DMS153 treated with DMSO at 0.1 percent for 48 hours (cell line): ENCODE measurements at regions not wholly inside any gene's neighbourhood (a gene's known extent, or its start where the extent isn't known, plus 50 kb on each side); places are given as distances from the start of the nearest gene placed in this dataset.
A peak's percentile ranks its signal among the peaks of the same experiment; 100 is the strongest.
"Not testable (repeated sequence)": the region's sequence is repeated elsewhere in the genome, so short reads cannot be mapped to it uniquely, and the experiment has no call there.

Experiments used
- DNase-seq: peaks from one replicate; lab custom pipeline; 2025; ENCODE audit not compliant: unreplicated experiment; lab: John Stamatoyannopoulos, UW

DNA sequence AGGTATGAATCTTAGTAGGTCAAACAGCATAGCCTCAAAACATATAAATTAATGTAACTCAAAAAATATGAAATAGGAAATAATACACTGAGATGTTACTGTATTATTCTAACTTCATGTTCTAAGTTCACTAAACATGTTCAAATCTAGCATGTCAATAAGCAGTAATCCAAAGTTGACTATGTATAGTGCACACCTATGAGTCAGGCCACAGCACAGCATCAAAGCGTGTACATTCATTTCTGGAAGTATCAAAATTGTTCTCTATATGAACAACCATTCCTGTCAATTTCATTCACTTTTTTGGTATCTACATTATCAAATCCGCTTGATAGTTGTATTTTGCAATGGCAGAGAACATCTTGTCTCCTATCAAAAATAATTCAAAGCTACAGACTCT, 418.9 kb upstream of the POM121L12 start:
- DNase-seq, result no peak

DNA sequence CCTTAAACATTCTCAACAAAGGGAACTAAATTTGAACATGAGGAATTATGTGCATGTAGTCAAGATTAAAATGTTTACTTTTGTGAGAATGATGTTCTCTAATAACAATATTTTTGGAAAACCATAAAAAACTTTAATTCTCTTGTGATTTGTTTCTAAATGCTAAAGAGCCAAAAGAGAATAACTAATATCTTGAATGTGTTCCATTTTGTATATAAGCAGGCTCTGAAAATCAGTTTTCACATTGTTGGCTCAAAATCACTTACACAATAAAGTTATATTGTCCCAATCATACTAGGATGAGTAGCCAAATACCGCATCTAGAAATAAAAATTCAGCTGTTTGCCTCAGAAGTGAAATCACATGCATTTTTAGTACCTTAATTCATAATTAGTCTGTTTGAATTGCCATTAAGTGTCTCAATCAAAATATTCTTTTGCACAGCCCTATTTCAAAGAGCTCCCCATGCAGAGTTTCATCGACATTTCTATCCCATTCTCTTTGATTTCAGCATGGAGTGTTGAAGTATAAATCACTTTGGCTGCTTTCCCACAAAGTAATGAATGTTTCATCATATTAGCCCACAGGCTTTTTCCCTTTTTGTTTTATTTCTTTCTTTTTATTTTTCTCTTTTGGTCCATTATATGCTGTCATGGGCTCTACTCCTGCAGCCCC, 420.3 kb upstream of the POM121L12 start:
- DNase-seq, result no peak

DNA sequence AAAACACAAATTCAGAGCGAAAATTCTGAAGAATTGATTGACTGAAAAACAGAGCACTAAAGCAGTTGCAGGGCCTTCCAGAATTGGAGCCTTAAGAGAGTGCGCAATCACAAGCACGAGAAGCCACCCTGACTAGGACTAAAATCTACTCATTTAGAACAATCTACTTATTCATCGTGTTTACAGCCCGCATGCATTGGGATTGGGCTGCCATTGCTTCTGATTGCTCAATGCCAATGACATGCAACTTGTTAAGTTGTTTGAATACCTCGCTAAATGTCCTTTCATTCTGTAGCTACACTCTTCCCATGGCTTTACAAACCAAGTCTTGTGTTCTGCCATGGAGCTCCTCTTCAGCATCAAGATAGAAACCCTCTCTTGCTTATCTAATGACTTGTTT, 425.9 kb upstream of the POM121L12 start:
- DNase-seq, result no peak

DNA sequence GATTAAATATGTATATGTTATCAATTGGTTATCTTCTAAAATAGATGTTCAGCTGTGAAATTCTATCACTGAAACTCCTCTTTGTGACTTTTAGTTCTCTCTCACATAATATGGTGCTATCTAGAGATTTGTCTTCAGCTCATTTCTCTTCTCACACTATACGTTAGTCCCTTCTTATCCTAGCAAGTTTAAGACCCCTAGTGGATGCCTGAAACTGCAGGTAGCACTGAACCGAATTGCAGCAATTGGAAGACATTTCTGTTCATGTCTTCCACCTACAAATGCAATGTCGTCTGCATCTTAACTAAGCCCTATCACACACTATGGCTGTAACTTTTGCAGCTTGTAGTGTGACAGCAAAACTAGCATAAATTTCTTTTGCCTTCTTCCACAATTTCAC, 442.7 kb upstream of the POM121L12 start:
- no peak for DNase-seq

DNA sequence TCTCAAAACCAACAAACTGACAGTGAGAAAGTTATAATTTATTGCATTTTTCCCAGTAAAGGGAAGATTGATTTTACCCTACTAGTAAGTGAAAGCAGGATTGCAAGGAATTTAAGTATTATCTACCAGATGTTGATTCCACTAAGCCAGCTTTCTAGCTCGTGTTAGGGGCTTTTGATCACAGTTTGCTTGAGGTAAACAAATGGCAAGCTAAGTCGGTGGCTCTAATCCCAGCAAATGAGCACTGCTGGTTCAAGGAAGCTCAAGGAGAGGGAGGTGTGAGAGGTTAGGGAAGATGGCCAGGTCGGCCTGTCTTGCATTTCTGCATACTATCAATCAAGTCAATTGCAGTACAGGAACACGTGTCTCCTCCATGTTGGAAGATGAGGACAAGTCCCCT, 448.7 kb upstream of the POM121L12 start:
- DNase-seq, result no peak

DNA sequence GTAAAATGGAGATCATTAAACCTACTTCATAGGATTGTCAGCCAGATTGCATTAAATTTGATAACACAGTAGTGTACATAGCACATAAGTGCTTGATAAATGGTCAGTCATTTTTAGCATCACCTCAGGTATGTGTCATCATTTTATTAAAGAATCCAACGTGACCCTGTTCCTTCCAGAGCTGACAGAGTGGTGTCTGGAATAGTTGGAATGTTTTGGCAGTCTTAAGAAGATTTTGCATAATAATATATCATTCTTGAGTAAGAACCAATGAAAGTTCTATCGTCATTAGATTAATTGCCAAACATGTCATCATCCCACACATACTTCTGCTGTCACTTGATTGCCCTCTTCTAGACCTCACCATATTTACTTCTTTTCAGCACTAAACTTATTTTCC, 451.4 kb upstream of the POM121L12 start:
- no peak for DNase-seq

DNA sequence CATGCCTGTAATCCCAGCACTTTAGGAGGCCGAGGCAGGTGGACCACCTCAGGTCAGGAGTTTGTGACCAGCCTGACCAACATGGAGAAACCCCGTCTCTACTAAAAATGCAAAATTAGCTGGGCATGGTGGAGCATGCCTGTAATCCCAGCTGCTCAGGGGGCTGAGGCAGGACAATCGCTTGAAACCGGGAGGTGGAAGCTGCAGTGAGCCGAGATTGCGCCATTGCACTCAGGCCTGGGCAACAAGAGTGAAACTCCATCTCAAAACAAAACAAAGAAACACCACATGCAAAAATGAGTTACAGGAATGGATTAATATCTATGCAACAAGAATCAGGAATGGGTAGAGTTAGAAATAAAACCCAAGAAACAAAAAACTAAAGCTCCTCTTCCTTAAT, 462.3 kb upstream of the POM121L12 start:
- DNase-seq, result not testable (repeated sequence)

DNA sequence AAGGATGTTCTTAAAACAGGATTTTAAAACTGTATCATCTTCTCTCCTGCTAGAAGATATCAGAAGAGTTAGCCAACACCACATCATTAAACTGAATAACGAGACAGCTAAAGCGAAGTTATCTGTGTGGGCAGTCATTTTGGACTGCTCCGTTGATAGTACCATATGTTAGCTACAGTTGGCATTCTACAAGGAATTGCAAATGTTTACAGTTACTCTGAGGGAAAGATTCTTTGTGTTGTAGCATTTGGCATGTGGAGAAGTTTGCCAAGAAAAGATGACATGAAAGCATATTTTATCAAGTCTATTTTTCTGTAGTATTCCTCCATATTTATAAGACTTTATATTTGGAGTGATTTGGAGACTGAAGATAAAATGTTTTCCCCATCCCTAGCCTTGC, 464.4 kb upstream of the POM121L12 start:
- no peak for DNase-seq

DNA sequence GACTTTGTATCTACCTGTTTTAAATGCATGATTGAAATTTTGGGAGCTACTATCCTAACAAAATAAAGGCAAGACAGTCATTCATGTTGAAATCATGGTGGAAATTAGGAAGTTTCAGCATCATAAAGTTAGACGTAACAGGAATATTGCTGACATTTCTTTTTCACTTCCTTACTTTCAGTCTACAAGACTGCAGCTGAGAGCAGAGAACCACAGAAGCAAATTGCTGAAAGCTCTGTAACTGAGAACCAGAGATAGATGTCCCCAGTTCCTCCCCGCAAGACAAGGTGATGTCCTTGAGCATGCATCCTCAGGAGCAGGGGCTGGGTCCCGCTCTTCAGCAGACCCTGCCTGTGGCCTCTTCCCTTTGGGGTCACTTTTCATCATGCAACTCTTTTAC, 466.3 kb upstream of the POM121L12 start:
- DNase-seq, result no peak

DNA sequence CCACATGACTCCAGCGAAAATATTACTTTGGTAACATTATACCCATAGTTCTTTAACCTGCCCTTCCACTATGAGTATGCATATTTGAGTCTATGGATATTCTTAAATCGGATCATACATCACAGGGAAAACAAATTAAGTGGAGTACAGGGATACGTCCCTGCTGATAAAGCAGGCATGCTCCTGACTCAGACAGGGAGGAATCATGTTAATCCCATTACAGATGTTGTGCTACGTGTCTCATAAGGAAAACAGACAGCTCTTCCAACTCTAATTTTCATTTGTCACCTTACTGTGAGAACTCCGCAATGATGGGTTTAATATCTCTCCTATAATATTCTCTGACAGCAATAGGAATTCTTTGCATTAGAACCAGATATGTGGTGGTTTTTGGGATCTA, 469.5 kb upstream of the POM121L12 start:
- DNase-seq, result no peak

DNA sequence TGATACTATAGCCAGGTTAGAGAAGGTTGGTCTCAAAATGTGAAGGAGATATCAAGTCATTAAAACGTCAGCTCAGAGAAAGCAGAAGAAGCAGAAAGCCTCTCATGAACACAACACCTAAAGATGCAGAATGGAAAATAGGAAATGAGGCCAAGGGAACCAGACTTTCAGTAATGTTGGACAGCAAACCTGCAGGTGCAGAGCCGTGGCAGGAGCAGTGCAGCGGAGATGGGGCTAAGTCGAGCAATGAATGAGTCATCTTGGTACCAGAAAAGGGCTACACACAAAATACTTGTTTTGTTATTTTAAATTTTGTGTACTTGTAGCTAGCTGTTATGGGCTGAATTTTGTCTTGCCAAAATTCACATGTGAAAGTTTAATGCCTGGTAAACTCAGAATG, 479.6 kb upstream of the POM121L12 start:
- no peak for DNase-seq

DNA sequence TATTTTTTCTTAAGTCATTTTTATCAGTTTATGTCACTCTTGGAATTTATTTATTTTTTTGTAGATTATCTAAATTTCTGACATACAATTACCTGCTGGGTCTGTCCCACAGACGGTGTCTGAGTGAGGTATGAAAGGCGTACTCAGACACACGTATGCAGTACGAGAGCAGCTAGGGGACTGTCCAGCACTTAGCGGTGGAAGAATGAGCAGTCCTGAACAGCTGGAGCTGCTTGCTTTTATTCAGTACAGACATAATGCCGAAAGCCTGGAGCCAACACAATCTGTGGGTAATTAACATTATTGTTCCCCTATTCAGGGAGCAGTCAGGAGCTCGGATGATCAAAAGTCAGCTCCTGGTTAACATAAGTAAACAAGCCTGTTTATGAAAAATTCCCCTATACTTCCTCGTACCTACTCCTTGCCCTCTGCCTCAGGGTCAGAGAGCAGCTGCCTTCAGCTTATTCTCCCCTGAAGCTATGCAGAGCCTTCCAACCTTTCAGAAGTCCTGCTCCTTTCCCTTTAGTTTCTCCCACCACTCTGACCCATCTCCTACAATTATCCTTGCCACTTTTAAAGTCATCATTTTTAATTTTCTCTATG, 488.0 kb upstream of the POM121L12 start:
- DNase-seq, result peak; percentile 40

DNA sequence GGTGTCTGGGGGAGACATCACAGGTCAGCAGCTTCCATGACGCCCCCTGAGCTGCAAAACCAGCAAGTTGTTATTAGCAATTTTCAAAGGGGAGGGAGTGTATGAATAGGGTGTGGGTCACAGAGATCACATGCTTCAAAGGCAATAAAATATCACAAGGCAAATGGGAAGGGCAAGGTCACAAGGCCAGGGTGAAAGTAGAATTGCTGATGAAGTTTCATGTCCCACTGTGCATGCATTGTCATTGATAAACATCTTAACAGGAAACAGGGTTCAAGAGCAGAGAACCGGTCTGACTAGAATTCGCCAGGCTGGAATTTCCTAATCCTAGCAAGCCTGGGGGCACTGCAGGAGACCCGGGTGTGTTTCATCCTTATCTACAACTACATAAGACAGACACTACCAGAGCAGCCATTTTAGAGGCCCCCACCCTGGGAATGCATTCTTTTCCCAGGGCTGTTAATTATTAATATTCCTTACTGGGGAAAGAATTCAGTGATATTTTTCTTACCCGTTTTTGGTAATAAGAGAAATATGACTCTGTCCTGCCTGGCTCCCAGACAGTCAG, 494.2 kb upstream of the POM121L12 start:
- not testable (repeated sequence) for DNase-seq

DNA sequence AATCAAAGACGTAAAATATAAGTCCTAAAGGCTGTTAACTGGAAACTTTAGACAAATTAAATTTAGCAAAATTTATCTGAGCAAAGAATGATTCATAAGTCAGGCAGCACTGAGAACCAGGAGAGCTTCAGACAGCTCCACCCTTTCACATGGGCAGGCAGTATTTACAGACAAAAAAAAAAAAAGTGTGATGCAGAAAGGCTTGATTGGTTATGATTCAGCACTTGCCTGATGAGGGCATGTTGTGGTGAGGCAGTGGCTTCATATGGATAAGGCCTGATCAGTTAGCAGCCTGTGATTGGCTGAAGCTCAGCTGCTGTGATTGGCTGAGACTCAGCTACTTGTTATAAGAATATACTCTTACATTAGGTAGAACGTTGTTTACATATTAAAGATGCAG, 495.4 kb upstream of the POM121L12 start:
- no peak for DNase-seq

DNA sequence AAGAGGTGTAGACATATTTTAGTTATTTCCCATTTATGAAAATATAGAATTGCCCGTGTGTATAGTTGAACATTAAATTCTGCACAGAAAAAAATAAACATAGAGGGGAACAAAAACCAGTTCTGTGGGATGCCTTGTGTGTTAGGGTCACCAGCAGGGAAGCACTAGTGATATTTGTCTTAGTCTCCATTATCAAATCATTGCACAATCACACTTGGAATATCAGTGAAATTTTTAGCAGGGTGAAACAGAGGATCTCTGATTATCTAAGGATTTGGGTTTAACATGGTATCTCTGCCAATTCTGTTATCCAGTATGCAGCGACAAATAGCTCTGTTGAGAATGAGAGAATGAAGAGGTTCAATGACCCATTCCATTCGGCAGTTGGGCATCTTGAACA, 496.0 kb upstream of the POM121L12 start:
- DNase-seq, result no peak

DNA sequence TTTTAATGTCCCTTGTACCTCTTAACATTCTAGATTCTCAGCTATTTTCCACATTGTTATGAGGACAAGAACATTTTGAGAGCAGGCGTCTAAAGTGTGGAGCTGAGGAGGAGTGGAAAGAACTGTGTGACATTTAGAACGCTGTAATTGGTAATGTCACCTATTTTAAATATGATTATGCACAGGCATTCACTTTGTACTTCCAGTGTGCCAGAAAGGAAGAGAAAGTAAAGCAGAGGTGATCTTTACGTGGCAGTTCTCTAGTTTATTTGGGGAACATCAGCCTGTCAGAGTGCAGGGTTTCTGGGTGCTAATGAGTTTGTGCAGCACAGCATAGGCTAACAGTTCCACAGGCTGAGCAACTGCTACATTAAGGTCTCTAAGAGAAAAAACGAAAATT, 498.4 kb upstream of the POM121L12 start:
- DNase-seq, result no peak

DNA sequence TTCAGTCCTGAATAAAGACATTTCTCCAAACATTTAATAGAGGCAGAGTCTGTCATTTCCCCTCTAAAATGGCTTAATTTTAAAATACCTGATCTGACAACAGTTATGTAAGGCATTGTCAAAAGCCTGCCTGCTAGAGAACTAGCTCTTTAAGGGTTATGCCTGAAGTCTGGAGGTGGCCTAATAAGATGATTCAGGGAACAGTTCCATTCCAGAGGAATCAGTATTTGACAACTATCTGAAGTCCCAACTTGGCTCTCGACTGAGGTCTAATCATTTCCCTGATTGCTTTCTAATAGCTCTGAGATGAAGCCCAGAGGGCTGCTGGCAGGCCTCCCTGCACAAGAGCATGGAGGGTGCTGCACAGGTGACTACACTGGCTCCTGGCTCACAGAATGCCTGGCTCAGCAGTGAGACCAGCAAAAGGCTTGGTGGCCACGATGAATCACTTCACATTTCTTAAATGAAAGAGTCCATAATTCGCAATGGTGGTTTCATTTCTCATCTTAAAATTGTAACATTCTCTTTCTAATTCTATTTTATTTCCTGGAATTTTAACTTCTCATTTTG, 509.6 kb upstream of the POM121L12 start:
- no peak for DNase-seq

DNA sequence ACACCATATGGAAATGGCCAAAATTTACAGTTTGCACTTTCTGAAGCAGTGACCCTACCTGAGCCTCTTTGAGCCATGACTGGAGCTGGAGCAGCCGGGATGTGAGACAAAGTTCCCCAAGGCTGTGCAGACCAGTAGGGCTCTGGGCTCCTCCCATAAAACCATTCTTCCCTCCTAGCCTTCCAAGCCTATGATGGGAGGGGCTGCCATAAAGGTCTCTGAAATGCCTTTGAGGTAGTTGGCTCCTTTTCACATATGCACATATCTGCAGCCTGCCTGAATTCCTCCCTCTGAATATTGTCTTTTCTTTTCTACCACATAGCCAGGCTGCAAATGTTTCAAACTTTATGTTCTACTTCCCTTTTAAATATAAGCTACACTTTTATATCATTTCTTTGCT, 516.6 kb upstream of the POM121L12 start:
- no peak for DNase-seq

DNA sequence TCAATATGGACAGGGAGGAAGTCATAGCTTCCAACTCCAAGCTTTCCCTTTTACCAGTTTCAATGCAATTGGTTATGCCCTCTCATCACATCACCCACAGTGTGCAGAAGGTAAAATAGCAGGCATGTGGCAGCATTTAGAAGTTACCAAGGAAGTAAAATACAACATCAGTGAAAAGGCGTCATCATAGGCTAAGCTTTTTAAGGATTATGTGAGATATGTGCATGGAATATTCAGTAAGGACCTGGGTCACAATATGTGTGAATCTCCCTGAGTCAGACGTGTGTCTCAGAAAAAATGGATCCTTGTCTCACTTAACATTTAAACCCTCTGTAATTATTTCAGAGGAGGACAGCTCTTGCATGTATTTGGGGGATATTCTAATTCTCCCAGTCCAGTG, 522.8 kb upstream of the POM121L12 start:
- DNase-seq, result no peak

DNA sequence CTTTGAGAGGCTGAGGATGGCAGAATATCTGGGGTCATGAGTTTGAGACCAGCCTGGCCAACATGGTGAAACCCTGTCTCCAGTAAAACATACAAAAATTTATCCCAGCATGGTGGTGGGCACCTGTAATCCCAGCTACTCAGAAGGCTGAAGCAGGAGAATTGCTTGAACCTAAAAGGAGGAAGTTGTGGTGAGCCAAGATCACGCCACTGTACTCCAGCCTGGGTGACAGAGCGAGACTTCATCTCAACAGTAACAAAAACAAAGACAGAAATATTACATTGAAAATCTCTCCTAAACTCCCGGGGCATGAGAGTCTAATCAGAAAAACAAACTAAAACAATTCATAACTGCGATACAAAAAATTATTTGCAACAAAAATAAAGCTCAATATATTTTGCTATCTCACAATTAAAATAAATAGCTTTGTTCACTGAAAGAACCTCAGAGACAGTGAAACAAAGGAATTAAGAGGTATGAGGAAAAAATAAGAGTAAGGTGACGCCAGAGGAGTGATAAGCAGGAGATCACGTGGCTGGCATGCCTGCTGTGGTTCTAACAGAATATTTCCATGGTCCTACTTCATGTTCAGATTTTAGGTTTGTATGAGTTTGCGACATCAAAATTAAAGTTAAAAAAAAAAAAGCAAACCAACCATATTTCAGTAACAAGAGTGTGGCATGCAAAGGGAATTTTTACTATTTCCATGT, 527.7 kb upstream of the POM121L12 start:
- no peak for DNase-seq

DNA sequence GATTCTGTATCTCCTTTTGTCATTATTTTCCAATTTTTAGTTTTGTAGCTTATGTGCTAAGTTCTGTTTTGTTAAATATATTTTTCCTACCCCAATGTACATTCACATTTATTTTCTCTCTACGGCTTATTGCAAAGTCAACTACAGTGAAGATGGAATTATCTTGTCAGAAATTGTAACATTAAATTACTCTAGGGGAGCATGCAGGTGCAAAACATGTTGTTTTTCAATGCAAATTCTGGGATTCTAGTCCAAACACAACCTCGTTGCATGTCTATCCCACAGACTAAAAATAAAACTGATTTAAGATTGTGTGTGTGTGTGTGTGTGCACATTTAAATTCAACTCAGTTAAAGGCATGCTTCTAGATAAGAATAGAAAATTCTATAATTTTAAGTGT, 529.1 kb upstream of the POM121L12 start:
- DNase-seq, result no peak

DNA sequence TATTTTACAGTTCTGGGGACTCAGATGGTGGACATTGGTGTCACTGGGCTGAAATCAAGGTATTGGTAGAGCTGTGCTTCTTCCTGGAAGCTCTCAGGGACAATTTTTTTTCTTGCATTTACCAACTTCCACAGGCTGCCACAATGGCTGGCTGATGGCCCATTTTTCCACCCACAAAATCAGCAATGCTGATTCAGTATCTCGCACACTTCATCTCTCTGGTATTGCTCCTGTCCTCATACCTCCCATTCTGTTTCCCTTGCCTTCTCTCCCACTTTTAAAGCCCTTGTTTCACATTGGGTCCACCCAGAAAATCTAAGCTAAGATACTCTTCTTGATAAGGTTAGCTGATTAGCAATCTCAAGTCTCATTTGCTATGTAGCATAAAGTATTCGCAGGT, 530.9 kb upstream of the POM121L12 start:
- no peak for DNase-seq
